OCI-LY1 (cell line): ENCODE measurements at regions not wholly inside any gene's neighbourhood (a gene's known extent, or its start where the extent isn't known, plus 50 kb on each side); places are given as distances from the start of the nearest gene placed in this dataset.

Experiments used
- H2AFZ ChIP-seq: fragments of 200-600 bp; sonication (generic), shearing (Covaris generic); 2 replicates; pipeline ENCODE4 v1.6.0; 2014; ENCODE audit warnings: antibody characterized with exemption, mild to moderate bottlenecking, low read length
- H3F3A ChIP-seq: fragments of 200-600 bp; sonication (generic), shearing (Covaris generic); 2 replicates; pipeline ENCODE4 v1.6.0; 2014; ENCODE audit warnings: mild to moderate bottlenecking, antibody characterized with exemption, low read length, moderate library complexity; ENCODE audit not compliant: insufficient read depth
- H3K27ac ChIP-seq: fragments of 200-600 bp; sonication (generic); 2 replicates; pipeline ENCODE4 v1.5.1; 2014; ENCODE audit warnings: low read length, mixed run types, mild to moderate bottlenecking, low read depth; ENCODE audit not compliant: poor library complexity, severe bottlenecking
- H3K27me3 ChIP-seq: fragments of 200-600 bp; sonication (generic); 2 replicates; pipeline ENCODE4 v1.6.0; 2014; ENCODE audit warnings: antibody characterized with exemption, mild to moderate bottlenecking, low read length, moderate library complexity; ENCODE audit not compliant: insufficient read depth
- H3K36me3 ChIP-seq: fragments of 200-600 bp; sonication (generic); 2 replicates; pipeline ENCODE4 v1.6.1; 2014; ENCODE audit warnings: mild to moderate bottlenecking, antibody characterized with exemption, low read length, moderate library complexity, mixed read lengths; ENCODE audit not compliant: insufficient read depth
- H3K4me1 ChIP-seq: fragments of 200-600 bp; sonication (generic); 2 replicates; pipeline ENCODE4 v1.5.1; 2014; ENCODE audit warnings: mild to moderate bottlenecking, low read length, moderate library complexity; ENCODE audit not compliant: insufficient read depth, severe bottlenecking
- H3K4me2 ChIP-seq: fragments of 200-600 bp; sonication (generic), shearing (Covaris generic); 2 replicates; pipeline ENCODE4 v1.6.1; 2014; ENCODE audit warnings: low read length
- H3K4me3 ChIP-seq: fragments of 200-600 bp; sonication (generic); 2 replicates; pipeline ENCODE4 v1.5.1; 2014; ENCODE audit warnings: low read length, low read depth, mild to moderate bottlenecking, mixed read lengths; ENCODE audit not compliant: poor library complexity, severe bottlenecking
- H3K79me2 ChIP-seq: fragments of 200-600 bp; shearing (Covaris generic); 2 replicates; pipeline ENCODE4 v1.6.1; 2016; ENCODE audit warnings: mixed run types, low read length, mixed read lengths; ENCODE audit not compliant: insufficient read depth
- H3K9ac ChIP-seq: fragments of 200-600 bp; sonication (generic), shearing (Covaris generic); 2 replicates; pipeline ENCODE4 v1.6.1; 2014; ENCODE audit warnings: mild to moderate bottlenecking, low read length, mixed read lengths
- H3K9me2 ChIP-seq: fragments of 200-600 bp; sonication (generic), shearing (Covaris generic); 2 replicates; pipeline ENCODE4 v1.6.1; 2014; ENCODE audit warnings: low read depth, mild to moderate bottlenecking, low read length, mixed read lengths
- H3K9me3 ChIP-seq: fragments of 200-600 bp; shearing (Covaris generic); 2 replicates; pipeline ENCODE4 v1.6.1; 2014; ENCODE audit warnings: low read length, mixed read lengths
- H4K20me1 ChIP-seq: fragments of 200-600 bp; sonication (generic), shearing (Covaris generic); 2 replicates; pipeline ENCODE4 v1.6.0; 2016; ENCODE audit warnings: mild to moderate bottlenecking, low read length; ENCODE audit not compliant: insufficient read depth
- EZH2 ChIP-seq: fragments of 200-600 bp; sonication (generic), shearing (Covaris generic); IDR thresholded peaks from 2 replicates; pipeline ENCODE4 v1.8.0; 2017; ENCODE audit warnings: borderline replicate concordance, mixed run types, mild to moderate bottlenecking, antibody characterized with exemption, low read length, moderate library complexity, mixed read lengths
- TF ChIP-seq, protein P1 (sequence below): fragments of 200-600 bp; sonication (generic), shearing (Covaris generic); IDR thresholded peaks from 2 replicates; pipeline ENCODE4 v1.5.1; 2017; ENCODE audit warnings: mild to moderate bottlenecking, antibody characterized with exemption, low read length, moderate library complexity, mixed read lengths

DNA sequence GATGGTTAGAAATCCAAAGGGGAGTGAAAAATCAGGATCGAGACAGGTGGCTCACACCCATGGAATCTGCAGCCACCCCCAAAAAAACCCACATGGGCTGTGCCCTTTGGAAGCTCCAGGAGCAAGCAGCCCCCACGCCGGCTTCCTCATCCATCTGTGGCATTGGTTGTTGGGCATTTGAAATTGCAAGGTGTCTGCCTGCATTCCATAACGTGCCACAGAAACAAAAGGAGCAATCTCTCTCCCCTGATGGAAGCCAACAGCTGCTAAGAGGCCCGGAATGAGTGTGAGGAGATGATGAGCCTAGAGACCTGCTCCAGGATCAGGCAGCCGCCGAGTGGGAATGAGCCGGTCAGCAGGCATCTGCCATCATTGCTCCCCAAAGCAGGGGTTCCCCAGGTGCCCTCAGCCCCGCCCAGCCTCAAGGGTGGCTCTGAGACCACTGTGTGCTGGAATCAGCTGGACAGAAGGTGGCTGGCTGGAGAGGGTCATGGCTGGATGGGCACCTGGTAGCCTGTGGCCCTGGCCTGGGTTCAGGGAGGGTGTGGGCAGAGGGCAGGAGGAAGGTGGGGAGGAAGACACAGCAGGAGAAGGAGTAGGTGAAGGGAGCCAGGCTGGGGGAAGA is 113.2 kb downstream of the CRLF2 start:
- Histone ChIP-seq H2AFZ (no peak overlapping the region), H3K9me3 (no peaks in the 10 kb centered on the region), H3K4me3 (no peak overlapping the region), H3K4me1 (no peaks in the 10 kb centered on the region), H3F3A (no peaks in the 10 kb centered on the region), H4K20me1 (no peaks in the 10 kb centered on the region), H3K79me2 (no peaks in the 10 kb centered on the region), H3K27ac (no peak overlapping the region), H3K9me2 (no peaks in the 10 kb centered on the region), H3K4me2 (no peak overlapping the region), H3K36me3 (no peaks in the 10 kb centered on the region), H3K27me3 (no peaks in the 10 kb centered on the region), H3K9ac (no peak overlapping the region)
- TF ChIP-seq, protein P1, sequence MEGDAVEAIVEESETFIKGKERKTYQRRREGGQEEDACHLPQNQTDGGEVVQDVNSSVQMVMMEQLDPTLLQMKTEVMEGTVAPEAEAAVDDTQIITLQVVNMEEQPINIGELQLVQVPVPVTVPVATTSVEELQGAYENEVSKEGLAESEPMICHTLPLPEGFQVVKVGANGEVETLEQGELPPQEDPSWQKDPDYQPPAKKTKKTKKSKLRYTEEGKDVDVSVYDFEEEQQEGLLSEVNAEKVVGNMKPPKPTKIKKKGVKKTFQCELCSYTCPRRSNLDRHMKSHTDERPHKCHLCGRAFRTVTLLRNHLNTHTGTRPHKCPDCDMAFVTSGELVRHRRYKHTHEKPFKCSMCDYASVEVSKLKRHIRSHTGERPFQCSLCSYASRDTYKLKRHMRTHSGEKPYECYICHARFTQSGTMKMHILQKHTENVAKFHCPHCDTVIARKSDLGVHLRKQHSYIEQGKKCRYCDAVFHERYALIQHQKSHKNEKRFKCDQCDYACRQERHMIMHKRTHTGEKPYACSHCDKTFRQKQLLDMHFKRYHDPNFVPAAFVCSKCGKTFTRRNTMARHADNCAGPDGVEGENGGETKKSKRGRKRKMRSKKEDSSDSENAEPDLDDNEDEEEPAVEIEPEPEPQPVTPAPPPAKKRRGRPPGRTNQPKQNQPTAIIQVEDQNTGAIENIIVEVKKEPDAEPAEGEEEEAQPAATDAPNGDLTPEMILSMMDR = no peak
- TF ChIP-seq EZH2 = no peak

DNA sequence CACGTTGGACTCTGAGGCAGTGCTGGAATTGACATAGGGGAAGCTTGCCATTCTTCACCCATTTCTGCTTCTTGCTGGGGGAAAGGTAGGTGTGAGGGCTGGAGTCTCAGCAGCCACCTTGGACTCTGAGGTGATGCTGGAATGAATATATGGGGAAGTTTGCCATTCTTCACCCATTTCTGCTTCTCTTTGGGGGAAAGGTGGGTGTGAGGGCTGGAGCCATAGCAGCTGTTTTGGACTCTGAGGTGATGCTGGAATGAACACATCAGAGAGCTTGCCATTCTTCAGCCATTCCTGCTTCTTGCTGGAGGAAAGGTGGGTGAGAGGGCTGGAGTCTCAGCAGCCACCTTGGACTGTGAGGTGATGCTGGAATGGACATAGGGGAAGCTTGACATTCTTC is 115.1 kb downstream of the CRLF2 start:
- Histone ChIP-seq H3K4me1 (no peaks in the 10 kb centered on the region), H3F3A (no peaks in the 10 kb centered on the region), H3K27me3 (no peaks in the 10 kb centered on the region), H3K27ac (no peak overlapping the region), H4K20me1 (no peaks in the 10 kb centered on the region), H2AFZ (no peak overlapping the region), H3K9me3 (no peaks in the 10 kb centered on the region), H3K4me2 (no peak overlapping the region), H3K9me2 (no peaks in the 10 kb centered on the region), H3K9ac (no peak overlapping the region), H3K36me3 (no peaks in the 10 kb centered on the region), H3K79me2 (no peaks in the 10 kb centered on the region), H3K4me3 (no peak overlapping the region)
- TF ChIP-seq EZH2 = no peak
- TF ChIP-seq, protein P1 = no peak

DNA sequence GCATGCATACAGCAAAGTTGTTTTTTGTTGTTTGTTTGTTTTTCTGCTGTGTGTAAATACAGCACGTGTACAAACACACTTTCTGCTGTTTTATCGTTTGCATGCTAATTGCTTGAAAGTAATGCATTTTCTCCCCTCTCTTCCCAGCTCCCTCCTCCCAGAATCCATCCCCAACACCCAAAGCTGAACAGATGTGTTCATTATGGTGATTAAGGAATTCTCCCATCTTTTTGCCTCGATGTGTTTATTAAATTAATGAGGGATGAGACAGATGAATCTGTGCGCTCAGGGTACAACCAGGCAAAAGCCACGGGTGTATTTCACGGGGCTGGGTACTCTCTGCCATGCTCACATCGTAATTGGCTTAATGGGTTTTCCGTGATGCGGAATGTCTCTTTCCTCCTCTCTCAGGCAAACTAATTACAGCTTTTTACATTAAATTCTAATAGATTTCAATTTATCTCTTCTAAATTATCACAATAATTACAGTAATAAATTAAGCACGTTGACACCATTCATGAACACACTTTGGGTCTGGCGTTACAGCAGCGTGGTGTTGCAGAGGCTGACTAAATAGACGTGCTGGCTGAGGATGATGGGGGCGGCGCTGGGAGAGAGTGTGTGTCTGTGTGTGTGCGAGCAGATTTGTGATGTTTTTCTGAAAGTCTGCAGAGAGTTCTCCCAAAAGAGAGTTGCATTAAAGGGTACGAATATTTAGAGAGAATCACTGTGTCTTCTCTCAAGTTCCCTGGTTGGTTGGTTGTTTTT is 117.7 kb downstream of the CRLF2 start:
- no peak overlapping the region for H3K9ac ChIP-seq
- no peak overlapping the region for H3K27ac ChIP-seq
- H3F3A ChIP-seq = no peaks in the 10 kb centered on the region
- no peaks in the 10 kb centered on the region for H3K79me2 ChIP-seq
- H3K27me3 ChIP-seq = no peaks in the 10 kb centered on the region
- H2AFZ ChIP-seq = no peak overlapping the region
- H3K9me3 ChIP-seq = no peaks in the 10 kb centered on the region
- no peak overlapping the region for H3K4me2 ChIP-seq
- no peaks in the 10 kb centered on the region for H3K9me2 ChIP-seq
- no peaks in the 10 kb centered on the region for H3K4me1 ChIP-seq
- H3K4me3 ChIP-seq = no peak overlapping the region
- no peaks in the 10 kb centered on the region for H3K36me3 ChIP-seq
- H4K20me1 ChIP-seq = no peaks in the 10 kb centered on the region
- TF ChIP-seq, protein P1 = no peak
- no peak for TF ChIP-seq EZH2
